ENCODE measurements at regions not wholly inside any gene's neighbourhood (a gene's known extent, or its start where the extent isn't known, plus 50 kb on each side); places are given as distances from the start of the nearest gene placed in this dataset.
"Not testable (repeated sequence)": the region's sequence is repeated elsewhere in the genome, so short reads cannot be mapped to it uniquely, and the experiment has no call there.

- DNase-seq (ENCODE audit: low spot score): no peak
Observed at GRCh38 chr1:194067772-194068171, 881.4 kb upstream of the B3GALT2 start.

DNA sequence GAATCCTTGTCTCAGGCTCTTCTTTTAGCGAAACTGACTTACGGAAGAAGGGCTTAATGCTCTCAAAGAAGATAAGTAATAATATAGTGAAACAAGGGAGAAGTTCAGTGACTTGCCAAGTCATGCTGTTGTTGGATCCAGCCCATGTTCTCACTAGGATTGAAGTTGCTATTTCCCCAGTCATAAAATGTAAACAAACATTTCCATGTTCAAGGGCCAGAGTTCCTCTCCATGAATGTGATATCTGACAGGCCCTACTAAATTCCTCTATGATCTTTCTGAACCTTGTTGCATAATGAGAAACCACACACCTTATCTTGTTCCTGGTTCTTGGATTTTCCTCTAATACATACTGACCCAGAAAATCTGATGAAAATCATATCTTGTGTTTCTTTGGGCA is 876.5 kb upstream of the B3GALT2 start:
- DNase-seq (ENCODE audit: low spot score): no peak

GRCh38 chr1:194062526-194062925 is 876.1 kb upstream of the B3GALT2 start:
- no peak for DNase-seq (ENCODE audit: low spot score)

- no peak for DNase-seq (ENCODE audit: low spot score)
Observed at GRCh38 chr1:194060481-194060880, 874.1 kb upstream of the B3GALT2 start.

- DNase-seq (ENCODE audit: low spot score): not testable (repeated sequence)
Observed at GRCh38 chr1:194058268-194058667, 871.9 kb upstream of the B3GALT2 start.

GRCh38 chr1:194056169-194056568 is 869.8 kb upstream of the B3GALT2 start:
- no peak for DNase-seq (ENCODE audit: low spot score)

DNA sequence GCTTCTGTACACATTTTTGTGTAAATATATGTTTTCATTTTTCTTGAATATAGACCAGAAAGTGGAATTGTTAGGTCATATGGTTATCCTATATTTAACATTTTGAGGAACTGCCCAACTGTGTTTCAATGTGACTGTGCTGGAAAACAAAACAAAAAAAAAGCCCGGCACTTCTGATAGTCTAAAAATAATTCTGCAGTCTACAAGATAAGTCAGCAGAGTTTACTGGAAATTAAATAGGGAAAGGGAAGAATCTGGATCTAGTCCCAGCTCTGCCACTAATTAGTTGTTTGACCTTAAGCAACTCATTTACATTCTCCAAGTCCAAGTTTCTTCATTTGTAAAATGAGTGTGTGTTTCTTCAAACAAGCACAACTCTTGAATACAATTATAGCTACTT is 869.1 kb upstream of the B3GALT2 start:
- DNase-seq (ENCODE audit: low spot score): peak; percentile 27

- no peak for DNase-seq (ENCODE audit: low spot score)
Observed at GRCh38 chr1:194052514-194053338, 866.3 kb upstream of the B3GALT2 start.

DNA sequence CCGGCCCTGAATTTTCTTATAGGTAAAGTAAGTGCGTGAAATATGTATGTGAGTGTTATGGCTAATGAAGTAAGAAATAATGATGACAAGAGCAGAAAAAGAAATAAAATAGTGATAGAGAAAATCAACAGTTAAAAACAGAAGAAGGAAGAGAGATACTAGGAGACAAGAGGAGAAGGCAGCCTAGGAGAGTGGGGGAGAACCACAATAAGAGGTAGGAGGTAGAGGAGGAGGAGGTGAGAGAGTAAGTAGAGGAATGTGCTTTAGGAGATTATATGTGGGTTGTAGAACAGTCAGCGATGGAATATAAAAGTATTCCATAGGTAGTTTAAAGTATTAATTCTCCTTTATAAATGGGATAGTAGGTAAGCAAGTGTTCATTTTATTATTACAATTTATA is 861.5 kb upstream of the B3GALT2 start:
- DNase-seq (ENCODE audit: low spot score): no peak

DNA sequence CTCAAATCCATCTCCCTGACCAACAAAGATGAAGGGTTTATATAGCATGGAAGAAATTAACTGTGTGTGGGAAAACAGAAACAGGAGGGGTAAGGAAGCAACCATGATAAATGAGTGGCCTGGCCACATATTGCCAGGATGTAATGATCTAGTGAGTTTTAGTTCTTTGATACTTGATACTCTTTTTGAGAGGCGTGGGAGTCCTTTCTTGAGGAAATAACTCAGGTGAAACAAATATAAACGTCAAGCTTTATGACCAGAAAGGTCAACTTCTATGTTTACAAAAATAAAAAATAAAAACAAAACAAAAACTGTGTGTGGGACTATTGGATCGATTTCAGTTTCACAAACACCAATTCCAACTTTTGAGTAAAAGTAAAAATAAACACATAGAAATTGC is 860.8 kb upstream of the B3GALT2 start:
- DNase-seq (ENCODE audit: low spot score): no peak

DNA sequence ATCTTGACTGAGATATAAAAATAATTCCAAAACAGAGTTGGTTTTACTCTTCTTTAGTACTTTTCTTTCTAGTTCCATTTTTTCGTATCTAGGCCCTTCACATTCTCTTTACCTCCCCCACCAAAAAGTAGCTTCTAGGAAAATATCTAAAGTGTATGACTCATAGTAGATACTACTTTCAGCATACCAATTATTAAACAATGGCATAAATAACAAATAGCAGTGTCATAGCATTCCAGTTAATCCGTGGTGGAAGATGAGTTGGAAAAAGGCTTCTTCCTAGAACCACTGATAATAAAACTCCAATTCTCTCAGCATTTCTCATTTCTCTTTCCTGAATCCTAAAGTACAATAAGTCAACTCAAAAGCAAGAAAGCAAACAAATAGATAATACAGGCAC is 859.0 kb upstream of the B3GALT2 start:
- no peak for DNase-seq (ENCODE audit: low spot score)

GRCh38 chr1:194044892-194045291 is 858.5 kb upstream of the B3GALT2 start:
- DNase-seq (ENCODE audit: low spot score): no peak

- no peak for DNase-seq (ENCODE audit: low spot score)
Observed at GRCh38 chr1:194043984-194044755, 857.8 kb upstream of the B3GALT2 start.

DNA sequence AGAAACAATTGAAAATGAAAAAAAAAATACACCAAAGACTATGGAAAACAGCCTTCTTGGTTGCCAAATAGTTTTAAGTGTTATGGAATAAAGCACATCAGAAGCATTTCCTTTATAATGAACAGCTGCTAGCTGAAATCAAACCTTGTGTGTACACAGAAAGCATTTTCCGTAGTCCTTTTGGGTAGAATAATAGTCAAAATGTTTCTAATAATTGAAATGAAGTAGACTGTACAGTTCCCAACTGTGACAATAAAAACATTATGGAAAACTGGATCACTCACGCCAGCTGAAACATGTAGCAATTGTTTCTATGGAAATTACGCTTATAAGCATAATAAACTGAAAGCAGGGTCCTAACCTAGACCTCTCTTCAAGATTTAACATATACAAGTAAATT is 856.3 kb upstream of the B3GALT2 start:
- DNase-seq (ENCODE audit: low spot score): no peak

DNA sequence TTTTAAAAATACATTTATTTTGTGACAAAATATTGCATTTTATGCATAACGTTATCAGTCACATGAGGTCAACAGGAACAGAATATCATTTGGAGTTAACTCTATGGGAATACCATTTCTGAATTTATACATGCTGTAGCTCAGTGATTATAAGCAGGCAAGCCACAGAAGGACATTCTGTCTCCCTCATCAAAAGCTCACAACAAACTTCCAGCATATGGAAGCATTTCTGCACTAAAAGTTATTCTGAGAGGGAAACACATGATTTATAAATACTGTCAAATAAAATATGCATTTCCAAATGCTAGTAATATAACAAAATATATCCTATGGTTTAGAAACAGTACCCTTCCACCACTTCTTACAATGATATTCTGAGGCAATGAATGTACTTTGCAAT is 854.1 kb upstream of the B3GALT2 start:
- DNase-seq (ENCODE audit: low spot score): no peak

DNA sequence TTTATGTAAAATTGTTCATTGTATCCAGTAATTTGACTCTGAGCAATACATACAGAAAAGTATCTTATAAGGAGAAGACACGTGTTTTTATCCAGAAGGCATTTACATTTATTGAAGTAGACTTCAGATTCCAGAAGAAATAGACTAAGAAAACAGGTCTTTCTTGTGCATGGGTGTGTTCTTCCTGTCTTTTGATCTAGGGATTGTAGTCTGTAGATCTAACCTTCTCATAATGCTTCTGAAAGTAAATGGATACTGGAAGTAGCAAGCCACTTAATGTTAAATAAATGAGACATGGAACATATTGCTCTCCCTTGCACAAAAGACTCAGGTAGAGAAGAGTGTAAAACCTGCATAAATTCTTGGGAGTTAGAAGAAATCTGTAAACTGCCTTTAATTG is 853.2 kb upstream of the B3GALT2 start:
- DNase-seq (ENCODE audit: low spot score): no peak

DNA sequence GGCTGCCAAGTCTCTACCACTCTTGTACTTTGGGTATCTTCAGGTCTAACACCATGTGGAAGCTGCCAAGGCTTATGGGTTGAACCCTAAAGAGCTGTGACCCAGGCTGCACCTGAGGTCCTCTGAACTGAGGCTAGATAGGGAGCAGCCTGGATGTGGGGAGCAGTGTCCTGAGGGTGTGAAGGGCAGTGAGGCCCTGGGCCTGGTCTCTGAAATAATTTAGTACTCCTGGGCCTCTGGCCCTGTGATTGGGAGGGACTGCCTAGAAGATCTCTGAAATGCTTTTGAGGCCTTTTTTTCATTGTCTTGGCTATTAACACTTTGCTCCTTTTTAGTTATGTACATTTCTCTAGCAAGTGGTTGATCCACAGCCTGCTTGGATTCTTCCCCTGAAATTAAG is 847.2 kb upstream of the B3GALT2 start:
- DNase-seq (ENCODE audit: low spot score): no peak

- no peak for DNase-seq (ENCODE audit: low spot score)
Observed at GRCh38 chr1:194028002-194028401, 841.6 kb upstream of the B3GALT2 start.

DNA sequence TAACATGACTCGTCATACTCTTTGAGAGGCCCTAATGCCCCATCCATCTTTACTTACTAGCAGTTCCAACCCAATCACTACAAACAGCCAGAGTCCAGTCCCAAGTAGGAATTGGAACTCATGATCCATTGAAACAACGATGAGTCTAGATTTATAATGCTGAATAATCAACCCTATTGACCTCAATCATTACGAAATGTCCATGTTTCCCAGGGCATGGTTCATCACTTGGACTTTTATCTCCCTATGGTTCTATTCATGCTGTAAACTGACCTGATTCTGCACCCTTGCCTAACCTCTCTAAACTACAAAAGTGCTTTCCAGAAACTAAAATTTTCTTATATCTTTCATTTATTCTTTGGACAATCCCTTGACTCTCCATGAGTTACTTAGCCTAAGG is 840.0 kb upstream of the B3GALT2 start:
- DNase-seq (ENCODE audit: low spot score): no peak

DNA sequence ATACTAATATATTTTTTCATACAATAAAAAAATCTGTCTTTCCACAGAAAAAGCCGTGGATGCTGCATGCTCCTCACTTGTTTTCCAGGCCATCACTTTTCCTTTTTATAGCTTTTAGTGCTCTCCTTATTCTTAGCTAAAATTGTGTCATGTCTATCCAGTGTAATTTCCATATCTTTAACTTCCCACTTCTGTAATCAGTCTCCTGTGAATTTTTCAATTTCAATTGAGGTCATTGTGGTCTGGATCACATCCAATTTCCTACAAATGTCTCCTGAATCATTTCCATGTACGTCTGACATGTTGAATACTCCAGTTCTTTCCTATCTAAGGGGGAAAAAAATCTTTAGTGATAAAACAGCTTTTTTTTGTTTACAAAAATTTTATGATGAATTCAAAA is 838.2 kb upstream of the B3GALT2 start:
- no peak for DNase-seq (ENCODE audit: low spot score)

GRCh38 chr1:194014014-194014413 is 827.6 kb upstream of the B3GALT2 start:
- DNase-seq (ENCODE audit: low spot score): no peak

DNA sequence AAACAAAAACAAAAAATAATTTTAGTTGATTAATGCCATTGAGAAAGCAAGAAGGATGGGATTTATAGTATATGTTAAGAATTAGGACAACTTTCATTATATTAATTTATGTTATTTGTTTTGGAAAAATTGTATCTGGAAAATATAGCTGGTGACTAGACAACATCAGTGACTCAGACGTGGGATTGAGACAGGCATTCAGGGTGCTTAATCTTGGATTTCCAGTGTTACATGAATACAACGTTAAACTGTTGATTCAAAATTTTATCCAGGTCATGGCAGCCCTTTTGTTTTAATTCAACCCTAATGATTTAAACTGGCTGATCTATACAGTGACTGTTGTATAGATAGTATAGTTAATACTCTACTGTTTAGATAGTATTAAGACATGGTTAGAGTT is 827.1 kb upstream of the B3GALT2 start:
- DNase-seq (ENCODE audit: low spot score): no peak

DNA sequence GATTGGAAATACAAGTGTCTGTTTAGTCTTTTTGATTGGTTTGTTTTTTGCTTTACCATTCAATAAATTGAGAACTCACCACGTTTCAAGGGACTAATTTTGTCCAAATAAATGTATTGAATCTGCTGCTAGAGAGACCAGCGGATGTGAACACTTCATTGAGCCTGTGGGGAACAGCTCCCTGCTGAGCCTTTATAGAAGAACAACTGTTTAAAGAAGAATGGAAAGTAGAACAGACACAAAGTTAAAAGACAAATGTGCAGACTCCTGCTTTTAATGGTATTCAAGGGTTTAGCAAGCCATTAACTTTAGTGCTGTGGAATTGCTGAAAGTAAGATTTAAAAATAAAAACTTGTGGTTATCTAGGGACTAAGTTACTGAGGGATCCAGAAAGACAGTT is 817.7 kb upstream of the B3GALT2 start:
- no peak for DNase-seq (ENCODE audit: low spot score)
